Colonic mucosa (tissue), 4 donors: ENCODE measurements at regions not wholly inside any gene's neighbourhood (a gene's known extent, or its start where the extent isn't known, plus 50 kb on each side); places are given as distances from the start of the nearest gene placed in this dataset.

Experiments used
- DNase-seq: peaks from one replicate; pipeline ENCODE4 v3.0.0-alpha.2; 2020
- H3K27ac ChIP-seq: fragments of 200-600 bp; one replicate; pipeline ENCODE4 v1.8.0; 2021
- H3K27me3 ChIP-seq: fragments of 200-600 bp; one replicate; pipeline ENCODE4 v1.8.0; 2021
- H3K36me3 ChIP-seq: fragments of 200-600 bp; one replicate; pipeline ENCODE4 v1.8.0; 2021
- H3K4me1 ChIP-seq: fragments of 200-600 bp; one replicate; pipeline ENCODE4 v1.8.0; 2021; ENCODE audit warnings: mild to moderate bottlenecking
- H3K4me3 ChIP-seq: fragments of 200-600 bp; one replicate; pipeline ENCODE4 v1.8.0; 2021
- H3K9ac ChIP-seq, 2 donors: one replicate each; pipeline ENCODE4 v1.7.0; 2013; ENCODE audit warnings: control low read depth in 2 of 2, low read depth in 2 of 2, low read length in 2 of 2
- H3K9me3 ChIP-seq: fragments of 200-600 bp; one replicate; pipeline ENCODE4 v1.8.0; 2021
- intact Hi-C: fragments of 100-400 bp; cut with DNase I; formaldehyde crosslinking; loops from one replicate; pipeline ENCODE4 v1.14.1; 2022
- TF ChIP-seq, protein P1 (sequence below): fragments of 200-600 bp; IDR thresholded peaks from one replicate; pipeline ENCODE4 v1.8.0; 2022; ENCODE audit warnings: antibody characterized with exemption, mild to moderate bottlenecking
- donor health status: healthy.
- donor health status: DM: no; HTN: no; CAD: no.
- donor health status: DM: no; HTN: no; CAD: no.

DNA sequence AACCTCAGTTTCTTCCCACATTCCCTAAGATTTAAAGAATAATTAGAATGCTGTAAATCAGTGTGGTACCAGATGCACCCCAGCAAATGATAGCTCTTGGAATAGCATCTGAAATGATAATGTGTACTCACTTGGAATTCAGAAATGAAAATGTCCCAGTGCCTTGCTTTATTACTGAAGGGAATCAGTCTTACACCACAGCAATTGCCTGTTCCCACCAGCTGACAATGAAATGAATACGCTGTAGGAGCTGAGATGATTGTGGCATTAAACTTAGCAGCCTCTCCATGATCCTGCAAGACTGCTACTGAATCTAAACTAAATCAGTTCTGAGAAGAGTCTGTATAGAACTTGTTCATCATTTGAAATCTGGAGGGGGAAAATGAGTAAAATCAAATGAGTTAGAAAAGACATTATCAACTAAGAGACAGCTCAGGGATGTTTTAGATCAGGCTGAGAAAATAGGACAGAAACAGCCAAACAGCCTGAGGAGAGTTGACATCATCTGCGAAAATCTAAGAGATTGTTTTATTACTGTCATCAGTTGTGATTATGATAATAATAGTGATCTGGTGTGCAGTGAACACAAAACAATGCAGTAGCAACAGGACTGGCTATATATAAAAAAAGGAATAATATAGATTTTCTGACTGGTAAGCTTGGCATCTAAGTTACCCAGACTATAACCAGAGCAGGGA, 108.6 kb upstream of the SLC13A1 start:
- H3K4me3 ChIP-seq: no peak overlapping the region
- intact Hi-C loops: no loop called here
- H3K36me3 ChIP-seq: no peaks in the 10 kb centered on the region

DNA sequence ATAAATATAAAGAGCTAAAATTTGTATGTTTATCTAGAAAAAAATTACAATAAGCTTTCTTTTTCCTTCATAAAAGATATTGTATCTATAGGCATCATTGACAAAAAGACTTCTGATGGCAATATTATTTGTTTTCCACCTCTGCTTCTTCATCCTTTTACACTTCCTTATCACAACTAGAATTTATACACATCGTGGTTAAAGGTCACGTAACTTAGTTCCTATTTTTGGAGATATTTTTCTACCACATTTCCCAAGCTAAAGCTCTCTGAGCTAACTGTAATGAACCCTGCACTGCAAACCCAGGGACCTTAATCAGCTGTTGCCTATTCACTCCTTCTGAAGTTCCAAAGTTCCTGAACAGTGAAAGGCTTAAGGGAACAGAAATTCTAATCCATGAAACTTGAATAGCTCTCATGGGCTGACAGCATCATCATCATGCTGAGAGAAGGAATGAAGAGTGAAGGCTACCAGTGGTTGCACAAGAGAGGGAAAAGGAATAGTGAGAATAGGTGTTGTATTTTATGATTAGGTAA, 106.1 kb upstream of the SLC13A1 start:
- TF ChIP-seq, protein P1, sequence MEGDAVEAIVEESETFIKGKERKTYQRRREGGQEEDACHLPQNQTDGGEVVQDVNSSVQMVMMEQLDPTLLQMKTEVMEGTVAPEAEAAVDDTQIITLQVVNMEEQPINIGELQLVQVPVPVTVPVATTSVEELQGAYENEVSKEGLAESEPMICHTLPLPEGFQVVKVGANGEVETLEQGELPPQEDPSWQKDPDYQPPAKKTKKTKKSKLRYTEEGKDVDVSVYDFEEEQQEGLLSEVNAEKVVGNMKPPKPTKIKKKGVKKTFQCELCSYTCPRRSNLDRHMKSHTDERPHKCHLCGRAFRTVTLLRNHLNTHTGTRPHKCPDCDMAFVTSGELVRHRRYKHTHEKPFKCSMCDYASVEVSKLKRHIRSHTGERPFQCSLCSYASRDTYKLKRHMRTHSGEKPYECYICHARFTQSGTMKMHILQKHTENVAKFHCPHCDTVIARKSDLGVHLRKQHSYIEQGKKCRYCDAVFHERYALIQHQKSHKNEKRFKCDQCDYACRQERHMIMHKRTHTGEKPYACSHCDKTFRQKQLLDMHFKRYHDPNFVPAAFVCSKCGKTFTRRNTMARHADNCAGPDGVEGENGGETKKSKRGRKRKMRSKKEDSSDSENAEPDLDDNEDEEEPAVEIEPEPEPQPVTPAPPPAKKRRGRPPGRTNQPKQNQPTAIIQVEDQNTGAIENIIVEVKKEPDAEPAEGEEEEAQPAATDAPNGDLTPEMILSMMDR: no peak
- no peak for DNase-seq

More for the DNA sequence above, 108.6 kb upstream of the SLC13A1 start:
- Histone ChIP-seq H3K27ac (no peak overlapping the region), H3K4me1 (no peaks in the 10 kb centered on the region), H3K9me3 (no peaks in the 10 kb centered on the region), H3K27me3 (no peaks in the 10 kb centered on the region), H3K9ac (no peak overlapping the region)
- TF ChIP-seq, protein P1: no peak
- no peak for DNase-seq

DNA sequence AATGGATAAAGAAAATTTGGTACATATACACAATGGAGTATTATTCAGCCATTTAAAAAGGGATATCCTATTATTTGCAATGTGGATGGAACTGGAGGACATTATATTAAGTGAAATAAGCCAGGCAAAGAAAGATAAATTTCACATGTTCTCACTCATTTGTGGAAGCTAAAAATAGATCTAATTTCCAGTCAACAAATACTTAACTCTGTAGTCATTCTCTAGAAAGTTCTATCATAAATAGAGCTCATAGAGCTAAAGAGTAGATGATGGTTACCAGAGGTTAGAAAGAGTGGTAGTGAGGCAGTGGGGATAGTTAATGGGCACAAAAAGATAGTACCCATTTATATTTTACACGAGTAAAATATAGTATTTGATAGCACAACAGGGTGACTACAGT, 104.2 kb upstream of the SLC13A1 start:
- H3K9me3 ChIP-seq: no peaks in the 10 kb centered on the region
- H3K4me3 ChIP-seq: no peak overlapping the region
- no peaks in the 10 kb centered on the region for H3K4me1 ChIP-seq
- no peak overlapping the region for H3K27ac ChIP-seq
- intact Hi-C loops: no loop called here
- H3K9ac ChIP-seq: no peak overlapping the region
- no peak for DNase-seq
- TF ChIP-seq, protein P1: no peak
- H3K27me3 ChIP-seq: no peaks in the 10 kb centered on the region
- H3K36me3 ChIP-seq: no peaks in the 10 kb centered on the region

More for the DNA sequence above, 106.1 kb upstream of the SLC13A1 start:
- Histone ChIP-seq H3K9me3 (no peaks in the 10 kb centered on the region), H3K4me1 (no peaks in the 10 kb centered on the region), H3K9ac (no peak overlapping the region), H3K27ac (no peak overlapping the region), H3K4me3 (no peak overlapping the region), H3K36me3 (no peaks in the 10 kb centered on the region), H3K27me3 (no peaks in the 10 kb centered on the region)
- intact Hi-C loops: no loop called here

DNA sequence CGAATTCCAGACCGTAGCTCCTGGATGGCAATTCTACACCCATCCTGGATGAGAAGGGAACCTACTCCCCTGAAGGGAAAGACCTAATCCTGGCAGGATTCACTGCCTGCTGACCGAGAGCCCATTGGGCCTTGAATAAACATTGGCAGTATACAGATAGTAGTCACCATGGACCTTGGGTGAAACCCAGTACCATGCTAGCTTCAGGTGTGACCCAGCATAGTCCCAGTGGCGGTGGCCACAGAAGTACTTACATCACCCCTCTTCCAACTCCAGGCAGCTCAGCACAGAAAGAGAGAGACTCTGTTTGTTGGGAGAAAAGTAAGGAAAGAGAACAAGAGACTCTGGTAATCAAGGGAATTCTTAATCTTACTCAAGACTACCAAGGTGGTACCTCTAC, 97.2 kb upstream of the SLC13A1 start:
- Histone ChIP-seq H3K27me3 (no peaks in the 10 kb centered on the region), H3K9me3 (no peaks in the 10 kb centered on the region), H3K36me3 (no peaks in the 10 kb centered on the region), H3K4me1 (no peaks in the 10 kb centered on the region), H3K27ac (no peak overlapping the region), H3K4me3 (no peak overlapping the region), H3K9ac (no peak overlapping the region)
- no peak for DNase-seq
- intact Hi-C loops: no loop called here
- TF ChIP-seq, protein P1: no peak

DNA sequence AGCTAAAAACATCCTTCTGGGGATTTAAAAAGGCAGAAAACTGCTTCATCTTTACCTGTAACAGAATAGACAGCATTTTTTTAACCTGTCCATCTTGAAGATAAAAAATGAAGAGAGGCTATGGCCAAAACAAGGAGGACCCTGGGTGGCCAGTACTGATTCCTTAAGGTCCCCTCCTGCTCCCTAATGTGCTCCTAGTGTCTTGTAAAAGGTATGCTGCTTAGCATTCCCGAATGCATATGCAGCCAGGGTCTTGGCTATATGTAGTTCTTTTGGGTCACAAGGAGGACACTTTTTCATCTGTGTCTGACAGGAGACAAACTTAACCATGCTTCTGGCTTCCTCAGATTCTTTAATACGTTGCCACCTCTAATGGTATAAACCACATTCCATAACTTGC, 93.9 kb upstream of the SLC13A1 start:
- intact Hi-C loops: no loop called here
- TF ChIP-seq, protein P1: no peak
- no peak for DNase-seq
- Histone ChIP-seq H3K9ac (no peak overlapping the region), H3K36me3 (no peaks in the 10 kb centered on the region), H3K27ac (no peak overlapping the region), H3K27me3 (no peaks in the 10 kb centered on the region), H3K4me3 (no peak overlapping the region), H3K4me1 (no peaks in the 10 kb centered on the region), H3K9me3 (no peaks in the 10 kb centered on the region)
